ENCODE measurements at regions not wholly inside any gene's neighbourhood (a gene's known extent, or its start where the extent isn't known, plus 50 kb on each side); places are given as distances from the start of the nearest gene placed in this dataset.
A peak's percentile ranks its signal among the peaks of the same experiment; 100 is the strongest.

- ATAC-seq (no peak), DNase-seq (ENCODE audit: low spot score) (no peak)
Measured at GRCh38 chr1:87765057-87765680, 436.5 kb downstream of the LMO4 start.

GRCh38 chr1:87765681-87766070 lies 437.0 kb downstream of the LMO4 start:
- no peak for ATAC-seq
- no peak for DNase-seq (ENCODE audit: low spot score)

- DNase-seq (ENCODE audit: low spot score): no peak
- no peak for ATAC-seq
Measured at GRCh38 chr1:87766737-87767136, 438.1 kb downstream of the LMO4 start.

- ATAC-seq: no peak
- no peak for DNase-seq (ENCODE audit: low spot score)
Measured at GRCh38 chr1:87778896-87779295, 450.2 kb downstream of the LMO4 start.

GRCh38 chr1:87781554-87781953 lies 452.9 kb downstream of the LMO4 start:
- ATAC-seq (no peak), DNase-seq (ENCODE audit: low spot score) (no peak)

GRCh38 chr1:87783315-87783714 lies 454.6 kb downstream of the LMO4 start:
- ATAC-seq: no peak

GRCh38 chr1:87785386-87785785 lies 456.7 kb downstream of the LMO4 start:
- ATAC-seq: no peak
- DNase-seq (ENCODE audit: low spot score): no peak

More at GRCh38 chr1:87783315-87783714, 454.6 kb downstream of the LMO4 start:
- DNase-seq (ENCODE audit: low spot score): no peak

GRCh38 chr1:87786229-87786628 lies 457.5 kb downstream of the LMO4 start:
- ATAC-seq (no peak), DNase-seq (ENCODE audit: low spot score) (no peak)

- ATAC-seq (no peak), DNase-seq (ENCODE audit: low spot score) (no peak)
Measured at GRCh38 chr1:87786861-87787545, 458.3 kb downstream of the LMO4 start.

GRCh38 chr1:87787551-87787950 lies 458.9 kb downstream of the LMO4 start:
- ATAC-seq: no peak
- DNase-seq (ENCODE audit: low spot score): no peak

- DNase-seq (ENCODE audit: low spot score): no peak
- no peak for ATAC-seq
Measured at GRCh38 chr1:87790756-87791155, 462.1 kb downstream of the LMO4 start.

- DNase-seq (ENCODE audit: low spot score): no peak
- ATAC-seq: no peak
Measured at GRCh38 chr1:87791931-87792740, 463.5 kb downstream of the LMO4 start.

GRCh38 chr1:87794788-87795614 lies 466.3 kb downstream of the LMO4 start:
- DNase-seq (ENCODE audit: low spot score): no peak
- no peak for ATAC-seq

GRCh38 chr1:87795615-87796337 lies 467.1 kb downstream of the LMO4 start:
- ATAC-seq (peak; percentile 96), DNase-seq (ENCODE audit: low spot score) (no peak)

- DNase-seq (ENCODE audit: low spot score) (no peak), ATAC-seq (peak; percentile 56)
Measured at GRCh38 chr1:87796471-87796901, 467.8 kb downstream of the LMO4 start.

GRCh38 chr1:87799451-87799850 lies 470.8 kb downstream of the LMO4 start:
- no peak for ATAC-seq
- no peak for DNase-seq (ENCODE audit: low spot score)

GRCh38 chr1:87800006-87800405 lies 471.3 kb downstream of the LMO4 start:
- ATAC-seq (no peak), DNase-seq (ENCODE audit: low spot score) (no peak)

- ATAC-seq (no peak), DNase-seq (ENCODE audit: low spot score) (no peak)
Measured at GRCh38 chr1:87803375-87803774, 474.7 kb downstream of the LMO4 start.

GRCh38 chr1:87804128-87804527 lies 475.4 kb downstream of the LMO4 start:
- ATAC-seq: no peak
- no peak for DNase-seq (ENCODE audit: low spot score)

- ATAC-seq: no peak
- no peak for DNase-seq (ENCODE audit: low spot score)
Measured at GRCh38 chr1:87805666-87806378, 477.1 kb downstream of the LMO4 start.

All from left lobe of liver (tissue), 2 donors.